GM12878 (cell line): ENCODE measurements at regions not wholly inside any gene's neighbourhood (a gene's known extent, or its start where the extent isn't known, plus 50 kb on each side); places are given as distances from the start of the nearest gene placed in this dataset.

Source experiments
- ATAC-seq: fragments of 200-7000 bp; cut with Tn5 transposase; 3 replicates; pipeline ENCODE4 v1.9.1; 2020; ENCODE audit warnings: mild to moderate bottlenecking, moderate library complexity
- BruUV-seq: library from RNA; stranded (reverse); fragments of 400-500 nt; replicated peaks from 2 replicates; lab custom pipeline; 2021; lab: Mats Ljungman, UMichigan
- CTCF ChIA-PET: fragments of 300-600 bp; sonication (Branson Sonifier 250); formaldehyde crosslinking; extraction: SDS; loops from one replicate; lab custom pipeline; 2021; ENCODE audit warnings: inconsistent platforms; lab: Yijun Ruan, JAX
- POLR2A ChIA-PET: fragments of 350-600 bp; formaldehyde crosslinking; extraction: SDS; loops from one replicate; lab custom pipeline; 2021; ENCODE audit warnings: inconsistent platforms; lab: Charles Lee
- RAD21 ChIA-PET: fragments of 300-600 bp; sonication (Branson Sonifier 250); formaldehyde crosslinking; loops from one replicate; lab custom pipeline; 2023; ENCODE audit warnings: antibody characterized with exemption; ENCODE audit not compliant: unreplicated experiment; lab: Charles Lee
- SMC1A ChIA-PET: fragments of 300-600 bp; sonication (Branson Sonifier 250); formaldehyde crosslinking; loops from one replicate; lab custom pipeline; 2023; ENCODE audit not compliant: unreplicated experiment, uncharacterized antibody; lab: Charles Lee
- DNase-seq: peaks from one replicate; pipeline ENCODE4 v3.0.0-alpha.2; 2011; ENCODE audit warnings: low read depth, low spot score
- FAIRE-seq: peaks from 3 replicates; lab custom pipeline; 2011; peaks lifted over from hg19 to GRCh38; lab: Jason Lieb, UNC
- H2AFZ ChIP-seq: 2 replicates; pipeline ENCODE4 v1.6.0; 2011; ENCODE audit warnings: low read depth, low read length, control low read depth; ENCODE audit not compliant: control insufficient read depth
- H3K27ac ChIP-seq: 2 replicates; pipeline ENCODE4 v1.5.1; 2011; ENCODE audit warnings: control low read depth; ENCODE audit not compliant: control insufficient read depth, insufficient read depth
- H3K27me3 ChIP-seq, 2 experiments: replicated peaks in 1 of 2; 2 replicates each; pipeline versions ENCODE4 v1.6.0 to v1.6.1; 2011; ENCODE audit warnings: low read length in 1 of 2; ENCODE audit not compliant: control insufficient read depth in 2 of 2, insufficient read depth in 2 of 2
- H3K36me3 ChIP-seq, 2 experiments: 2 replicates each; pipeline ENCODE4 v1.5.1; 2011; ENCODE audit warnings: low read length in 1 of 2; ENCODE audit not compliant: control insufficient read depth in 2 of 2, insufficient read depth in 2 of 2
- H3K4me1 ChIP-seq: 2 replicates; pipeline ENCODE4 v1.6.1; 2011; ENCODE audit warnings: mild to moderate bottlenecking, low read length, moderate library complexity, mixed read lengths; ENCODE audit not compliant: control insufficient read depth, insufficient read depth
- H3K4me2 ChIP-seq: 2 replicates; pipeline ENCODE4 v1.6.0; 2011; ENCODE audit warnings: control low read depth; ENCODE audit not compliant: control insufficient read depth, insufficient read depth
- H3K4me3 ChIP-seq: fragments of 200-600 bp; sonication (generic); 2 replicates; pipeline ENCODE4 v1.5.1; 2016
- H3K79me2 ChIP-seq: 2 replicates; pipeline ENCODE4 v1.6.0; 2011; ENCODE audit warnings: low read length; ENCODE audit not compliant: control insufficient read depth, insufficient read depth
- H3K9ac ChIP-seq: 2 replicates; pipeline ENCODE4 v1.8.0; 2011; ENCODE audit warnings: low read length, control low read depth, mixed read lengths; ENCODE audit not compliant: control insufficient read depth, insufficient read depth
- H3K9me3 ChIP-seq: replicated peaks from 3 replicates; pipeline ENCODE4 v1.5.1; 2011; ENCODE audit warnings: mild to moderate bottlenecking, low read length; ENCODE audit not compliant: control insufficient read depth, insufficient read depth
- H4K20me1 ChIP-seq: 2 replicates; pipeline ENCODE4 v1.6.0; 2011; ENCODE audit not compliant: control insufficient read depth, insufficient read depth
- CEBPB ChIP-seq, 2 experiments: fragments of 150-350 bp in 1 of 2; IDR thresholded peaks; 2 replicates each; pipeline ENCODE4 v1.6.1; 2012 to 2014; ENCODE audit warnings: low read depth in 2 of 2, low read length in 2 of 2, borderline replicate concordance in 1 of 2, inconsistent platforms in 1 of 2
- EP300 ChIP-seq, 2 experiments: fragments of 150-350 bp in 1 of 2; IDR thresholded peaks; 2 replicates each; pipeline ENCODE4 v1.6.1; 2011 to 2012; ENCODE audit warnings: low read depth in 2 of 2, low read length in 2 of 2, borderline replicate concordance in 1 of 2, improper control_type of control experiment in 1 of 2, inconsistent platforms in 1 of 2; ENCODE audit not compliant: control insufficient read depth in 1 of 2
- NFIC ChIP-seq: IDR thresholded peaks from 2 replicates; pipeline ENCODE4 v1.6.1; 2012; ENCODE audit warnings: low read depth, mild to moderate bottlenecking, inconsistent platforms, low read length, moderate library complexity
- RAD51 ChIP-seq: fragments of 450-650 bp; IDR thresholded peaks from 2 replicates; pipeline ENCODE4 v1.6.1; 2016; ENCODE audit warnings: moderate library complexity, mild to moderate bottlenecking, inconsistent platforms
- STAT1 ChIP-seq: fragments of 450-650 bp; conservative IDR thresholded peaks from 2 replicates; pipeline ENCODE4 v1.6.1; 2014; ENCODE audit warnings: antibody characterized with exemption, mild to moderate bottlenecking
- SUPT20H ChIP-seq: IDR thresholded peaks from 2 replicates; pipeline ENCODE4 v1.6.1; 2011; ENCODE audit warnings: low read depth, mild to moderate bottlenecking, low read length, moderate library complexity, borderline replicate concordance; ENCODE audit not compliant: control insufficient read depth
- WGBS: methylation state at CpG from one replicate; pipeline ENCODE4 v1.1.6; 2016; ENCODE audit warnings: low lambda C conversion rate; ENCODE audit not compliant: insufficient replicate concordance, insufficient coverage; ENCODE audit errors: missing lambda C conversion rate; 5-methylcytosine and 5-hydroxymethylcytosine counted together
- in situ Hi-C: fragments of 300-500 bp; cut with MboI; formaldehyde crosslinking; loops from 9 replicates; pipeline ENCODE4 v1.14.3; 2018; ENCODE audit warnings: mixed read lengths
- intact Hi-C: fragments of 100-400 bp; cut with micrococcal nuclease; formaldehyde crosslinking; loops from one replicate; pipeline ENCODE4 v1.14.2; 2022; ENCODE audit not compliant: unreplicated experiment
- TF ChIP-seq, protein P1 (sequence below): fragments of 450-650 bp; IDR thresholded peaks from 2 replicates; pipeline ENCODE4 v1.6.1; 2018; ENCODE audit warnings: mild to moderate bottlenecking, low read depth, moderate library complexity; ENCODE audit not compliant: partially characterized antibody
- TF ChIP-seq, protein P2 (sequence below): IDR thresholded peaks from 2 replicates; pipeline ENCODE4 v1.6.1; 2011; ENCODE audit warnings: low read depth, low read length, improper control_type of control experiment, borderline replicate concordance
- TF ChIP-seq, protein P3 (sequence below): IDR thresholded peaks from 2 replicates; pipeline ENCODE4 v1.6.1; 2012; ENCODE audit warnings: improper control_type of control experiment, low read depth, low read length; ENCODE audit not compliant: insufficient replicate concordance

DNA sequence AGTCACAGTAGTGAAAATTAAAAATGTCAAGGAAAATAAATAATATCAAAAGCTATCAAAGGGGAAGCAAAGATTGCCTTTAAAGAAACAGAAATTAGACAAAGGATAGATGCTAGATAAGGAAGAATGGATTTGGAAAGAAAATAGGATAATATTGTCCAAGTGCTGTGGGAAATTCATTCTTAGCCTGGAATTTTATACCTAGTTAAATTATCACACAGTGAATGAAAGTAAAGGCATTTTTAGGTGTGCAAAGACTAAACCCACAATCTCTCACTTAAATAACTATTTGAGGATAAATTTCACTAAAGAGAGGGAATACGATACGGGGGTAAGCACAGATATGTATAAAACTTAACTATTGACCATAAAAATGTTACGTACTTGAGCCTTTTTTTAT lies 511.1 kb downstream of the TMEM135 start (continued):
- TF ChIP-seq, protein P1, sequence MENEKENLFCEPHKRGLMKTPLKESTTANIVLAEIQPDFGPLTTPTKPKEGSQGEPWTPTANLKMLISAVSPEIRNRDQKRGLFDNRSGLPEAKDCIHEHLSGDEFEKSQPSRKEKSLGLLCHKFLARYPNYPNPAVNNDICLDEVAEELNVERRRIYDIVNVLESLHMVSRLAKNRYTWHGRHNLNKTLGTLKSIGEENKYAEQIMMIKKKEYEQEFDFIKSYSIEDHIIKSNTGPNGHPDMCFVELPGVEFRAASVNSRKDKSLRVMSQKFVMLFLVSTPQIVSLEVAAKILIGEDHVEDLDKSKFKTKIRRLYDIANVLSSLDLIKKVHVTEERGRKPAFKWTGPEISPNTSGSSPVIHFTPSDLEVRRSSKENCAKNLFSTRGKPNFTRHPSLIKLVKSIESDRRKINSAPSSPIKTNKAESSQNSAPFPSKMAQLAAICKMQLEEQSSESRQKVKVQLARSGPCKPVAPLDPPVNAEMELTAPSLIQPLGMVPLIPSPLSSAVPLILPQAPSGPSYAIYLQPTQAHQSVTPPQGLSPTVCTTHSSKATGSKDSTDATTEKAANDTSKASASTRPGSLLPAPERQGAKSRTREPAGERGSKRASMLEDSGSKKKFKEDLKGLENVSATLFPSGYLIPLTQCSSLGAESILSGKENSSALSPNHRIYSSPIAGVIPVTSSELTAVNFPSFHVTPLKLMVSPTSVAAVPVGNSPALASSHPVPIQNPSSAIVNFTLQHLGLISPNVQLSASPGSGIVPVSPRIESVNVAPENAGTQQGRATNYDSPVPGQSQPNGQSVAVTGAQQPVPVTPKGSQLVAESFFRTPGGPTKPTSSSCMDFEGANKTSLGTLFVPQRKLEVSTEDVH: no peak
- TF ChIP-seq, protein P2, sequence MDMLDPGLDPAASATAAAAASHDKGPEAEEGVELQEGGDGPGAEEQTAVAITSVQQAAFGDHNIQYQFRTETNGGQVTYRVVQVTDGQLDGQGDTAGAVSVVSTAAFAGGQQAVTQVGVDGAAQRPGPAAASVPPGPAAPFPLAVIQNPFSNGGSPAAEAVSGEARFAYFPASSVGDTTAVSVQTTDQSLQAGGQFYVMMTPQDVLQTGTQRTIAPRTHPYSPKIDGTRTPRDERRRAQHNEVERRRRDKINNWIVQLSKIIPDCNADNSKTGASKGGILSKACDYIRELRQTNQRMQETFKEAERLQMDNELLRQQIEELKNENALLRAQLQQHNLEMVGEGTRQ: no peak
- TF ChIP-seq SUPT20H (no peak), RAD51 (no peak)

DNA sequence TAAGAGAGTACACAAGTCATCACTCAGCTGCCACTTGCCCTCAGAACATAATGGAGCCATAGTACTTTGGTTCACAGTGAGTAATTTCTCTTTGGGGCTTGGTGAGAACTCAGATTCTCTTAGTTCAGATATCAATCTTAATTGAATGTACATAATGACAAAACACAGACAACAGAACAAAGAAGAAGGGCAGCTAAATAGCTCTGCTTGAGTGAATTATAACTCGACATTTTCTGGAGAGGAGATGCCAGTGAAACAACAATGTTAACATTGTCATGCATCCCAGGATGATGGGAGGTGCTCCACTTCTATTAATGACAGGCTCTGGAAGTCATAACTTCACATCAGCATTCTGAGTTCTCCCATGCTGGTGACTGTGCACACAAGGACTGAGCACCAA lies 508.1 kb downstream of the TMEM135 start:
- WGBS: 0% methylated on average over 1 of the region's 1 CpG
- no peaks in the 10 kb centered on the region for H4K20me1 ChIP-seq
- no peaks in the 10 kb centered on the region; the same call in 2 of the 3 replicates for H3K9me3 ChIP-seq
- in situ Hi-C loops (no loop called here), intact Hi-C loops (no loop called here)
- ChIA-PET CTCF (interaction anchor here (2.1 kb wide), 1 partner anchor 8 kb away, joined by 5 read pairs; no protein-coding TSS in a partner anchor), SMC1A (no interaction called here), RAD21 (no interaction called here), POLR2A (no interaction called here)
- no peak overlapping the region for H2AFZ ChIP-seq
- H3K27ac ChIP-seq: no peak overlapping the region
- no peak for ATAC-seq
- H3K4me3 ChIP-seq: no peak overlapping the region
- FAIRE-seq: no peak
- BruUV-seq: no TSS peak
- no peaks in the 10 kb centered on the region for H3K27me3 ChIP-seq
- H3K4me1 ChIP-seq: no peaks in the 10 kb centered on the region
- no peaks in the 10 kb centered on the region for H3K79me2 ChIP-seq
- H3K36me3 ChIP-seq: no peaks in the 10 kb centered on the region
- no peak for TF ChIP-seq STAT1
- TF ChIP-seq EP300 (IDR thresholded peaks at IDR 0.05; ENCODE audit: borderline replicate concordance in 1 of 2, control insufficient read depth in 1 of 2, low read depth in 2 of 2, low read length in 2 of 2): no peak
- no peak for TF ChIP-seq NFIC
- TF ChIP-seq, protein P3, sequence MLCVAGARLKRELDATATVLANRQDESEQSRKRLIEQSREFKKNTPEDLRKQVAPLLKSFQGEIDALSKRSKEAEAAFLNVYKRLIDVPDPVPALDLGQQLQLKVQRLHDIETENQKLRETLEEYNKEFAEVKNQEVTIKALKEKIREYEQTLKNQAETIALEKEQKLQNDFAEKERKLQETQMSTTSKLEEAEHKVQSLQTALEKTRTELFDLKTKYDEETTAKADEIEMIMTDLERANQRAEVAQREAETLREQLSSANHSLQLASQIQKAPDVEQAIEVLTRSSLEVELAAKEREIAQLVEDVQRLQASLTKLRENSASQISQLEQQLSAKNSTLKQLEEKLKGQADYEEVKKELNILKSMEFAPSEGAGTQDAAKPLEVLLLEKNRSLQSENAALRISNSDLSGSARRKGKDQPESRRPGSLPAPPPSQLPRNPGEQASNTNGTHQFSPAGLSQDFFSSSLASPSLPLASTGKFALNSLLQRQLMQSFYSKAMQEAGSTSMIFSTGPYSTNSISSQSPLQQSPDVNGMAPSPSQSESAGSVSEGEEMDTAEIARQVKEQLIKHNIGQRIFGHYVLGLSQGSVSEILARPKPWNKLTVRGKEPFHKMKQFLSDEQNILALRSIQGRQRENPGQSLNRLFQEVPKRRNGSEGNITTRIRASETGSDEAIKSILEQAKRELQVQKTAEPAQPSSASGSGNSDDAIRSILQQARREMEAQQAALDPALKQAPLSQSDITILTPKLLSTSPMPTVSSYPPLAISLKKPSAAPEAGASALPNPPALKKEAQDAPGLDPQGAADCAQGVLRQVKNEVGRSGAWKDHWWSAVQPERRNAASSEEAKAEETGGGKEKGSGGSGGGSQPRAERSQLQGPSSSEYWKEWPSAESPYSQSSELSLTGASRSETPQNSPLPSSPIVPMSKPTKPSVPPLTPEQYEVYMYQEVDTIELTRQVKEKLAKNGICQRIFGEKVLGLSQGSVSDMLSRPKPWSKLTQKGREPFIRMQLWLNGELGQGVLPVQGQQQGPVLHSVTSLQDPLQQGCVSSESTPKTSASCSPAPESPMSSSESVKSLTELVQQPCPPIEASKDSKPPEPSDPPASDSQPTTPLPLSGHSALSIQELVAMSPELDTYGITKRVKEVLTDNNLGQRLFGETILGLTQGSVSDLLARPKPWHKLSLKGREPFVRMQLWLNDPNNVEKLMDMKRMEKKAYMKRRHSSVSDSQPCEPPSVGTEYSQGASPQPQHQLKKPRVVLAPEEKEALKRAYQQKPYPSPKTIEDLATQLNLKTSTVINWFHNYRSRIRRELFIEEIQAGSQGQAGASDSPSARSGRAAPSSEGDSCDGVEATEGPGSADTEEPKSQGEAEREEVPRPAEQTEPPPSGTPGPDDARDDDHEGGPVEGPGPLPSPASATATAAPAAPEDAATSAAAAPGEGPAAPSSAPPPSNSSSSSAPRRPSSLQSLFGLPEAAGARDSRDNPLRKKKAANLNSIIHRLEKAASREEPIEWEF: no peak
- TF ChIP-seq CEBPB (IDR thresholded peaks at IDR 0.05; ENCODE audit: borderline replicate concordance in 1 of 2, low read depth in 2 of 2, low read length in 2 of 2): no peak
- no peak overlapping the region for H3K4me2 ChIP-seq
- no peak for DNase-seq
- H3K9ac ChIP-seq: no peak overlapping the region
